GM23248 (cell line): ENCODE measurements at regions not wholly inside any gene's neighbourhood (a gene's known extent, or its start where the extent isn't known, plus 50 kb on each side); places are given as distances from the start of the nearest gene placed in this dataset.

Source experiments
- DNase-seq: peaks from one replicate; pipeline ENCODE4 v3.0.0-alpha.2; 2015
- H2AFZ ChIP-seq: fragments of 200-600 bp; sonication (generic); 2 replicates; pipeline ENCODE4 v1.6.1; 2016; ENCODE audit warnings: antibody characterized with exemption
- H3F3A ChIP-seq: fragments of 200-600 bp; sonication (generic); 2 replicates; pipeline ENCODE4 v1.6.1; 2016; ENCODE audit warnings: mild to moderate bottlenecking, antibody characterized with exemption, mixed run types; ENCODE audit not compliant: insufficient read depth
- H3K27ac ChIP-seq: fragments of 200-600 bp; sonication (generic); 2 replicates; pipeline ENCODE4 v1.5.1; 2016; ENCODE audit warnings: mild to moderate bottlenecking
- H3K27me3 ChIP-seq: fragments of 200-600 bp; sonication (generic); replicated peaks from 2 replicates; pipeline ENCODE4 v1.6.1; 2016; ENCODE audit warnings: mild to moderate bottlenecking; ENCODE audit not compliant: insufficient read depth
- H3K36me3 ChIP-seq: fragments of 200-600 bp; sonication (generic); 2 replicates; pipeline ENCODE4 v1.6.1; 2016; ENCODE audit warnings: low read depth, mild to moderate bottlenecking
- H3K4me1 ChIP-seq: fragments of 200-600 bp; sonication (generic); 2 replicates; pipeline ENCODE4 v1.6.1; 2016; ENCODE audit warnings: mild to moderate bottlenecking; ENCODE audit not compliant: insufficient read depth
- H3K4me2 ChIP-seq: fragments of 200-600 bp; sonication (generic); one replicate; pipeline ENCODE4 v1.6.1; 2016; ENCODE audit warnings: mild to moderate bottlenecking; ENCODE audit not compliant: unreplicated experiment
- H3K4me3 ChIP-seq: fragments of 200-600 bp; sonication (generic); 2 replicates; pipeline ENCODE4 v1.5.1; 2016; ENCODE audit warnings: mild to moderate bottlenecking
- H3K79me2 ChIP-seq: fragments of 200-600 bp; sonication (generic); 2 replicates; pipeline ENCODE4 v1.6.1; 2016; ENCODE audit warnings: mild to moderate bottlenecking; ENCODE audit not compliant: insufficient read depth
- H3K9ac ChIP-seq: fragments of 200-600 bp; sonication (generic); 2 replicates; pipeline ENCODE4 v1.6.1; 2016; ENCODE audit warnings: mild to moderate bottlenecking
- H3K9me2 ChIP-seq: fragments of 200-600 bp; sonication (generic); 2 replicates; pipeline ENCODE4 v1.6.1; 2016; ENCODE audit warnings: mixed run types, mild to moderate bottlenecking, moderate library complexity; ENCODE audit not compliant: insufficient read depth
- H3K9me3 ChIP-seq: fragments of 200-600 bp; sonication (generic); one replicate; pipeline ENCODE4 v1.6.1; 2017; ENCODE audit warnings: low read depth
- H4K20me1 ChIP-seq: fragments of 200-600 bp; sonication (generic); 2 replicates; pipeline ENCODE4 v1.6.0; 2016; ENCODE audit not compliant: insufficient read depth
- EZH2 ChIP-seq: fragments of 200-600 bp; sonication (generic); IDR thresholded peaks from 2 replicates; pipeline ENCODE4 v1.6.1; 2018; ENCODE audit warnings: antibody characterized with exemption, mild to moderate bottlenecking; ENCODE audit not compliant: insufficient read depth, poor library complexity, severe bottlenecking
- EZH2phosphoT487 ChIP-seq: fragments of 200-600 bp; sonication (generic); IDR thresholded peaks from 2 replicates; pipeline ENCODE4 v1.6.1; 2018; ENCODE audit warnings: antibody characterized with exemption, moderate library complexity, mild to moderate bottlenecking, low read depth; ENCODE audit not compliant: insufficient read depth
- WGBS, 2 experiments: methylation state at CpG; one replicate each; pipeline ENCODE4 v1.1.6; 2015 to 2017; ENCODE audit warnings: low lambda C conversion rate in 2 of 2, low coverage in 1 of 2; ENCODE audit errors: missing lambda C conversion rate in 2 of 2; 5-methylcytosine and 5-hydroxymethylcytosine counted together
- in situ Hi-C: fragments of 300-500 bp; cut with MboI; formaldehyde crosslinking; loops from 2 replicates; pipeline ENCODE4 v1.15.0; 2020

DNA sequence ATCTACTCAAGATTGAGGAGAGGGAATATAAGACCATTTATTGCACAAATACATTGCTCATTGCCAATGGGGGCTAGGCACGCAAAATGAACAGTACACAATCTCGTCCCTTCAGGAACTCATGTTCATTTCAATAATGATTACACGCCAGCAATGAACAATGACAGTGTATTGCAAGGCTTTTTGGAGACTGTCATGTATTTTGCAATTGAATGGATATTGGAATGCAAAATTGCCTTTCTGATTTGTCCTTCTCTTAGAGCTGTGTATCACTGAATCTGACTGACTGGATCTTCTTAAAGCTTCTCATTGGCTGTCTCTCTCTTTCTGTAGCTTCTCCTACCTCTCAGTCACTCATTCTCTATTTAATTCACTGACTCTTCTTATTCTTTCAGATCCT is 400.2 kb upstream of the DCN start:
- Histone ChIP-seq H3K79me2 (no peaks in the 10 kb centered on the region), H3K4me2 (no peak overlapping the region), H3K9ac (no peak overlapping the region), H3K4me1 (0 out of 2 replicates have a peak, but pooled peaks cover 6% of the 10 kb centered on the region), H3K27me3 (no peaks in the 10 kb centered on the region), H3F3A (0 out of 2 replicates have a peak, but pooled peaks cover 5% of the 10 kb centered on the region), H3K27ac (no peak overlapping the region), H3K9me2 (no peaks in the 10 kb centered on the region), H3K9me3 (no peaks in the 10 kb centered on the region), H3K36me3 (no peaks in the 10 kb centered on the region), H4K20me1 (no peaks in the 10 kb centered on the region), H3K4me3 (no peak overlapping the region), H2AFZ (no peak overlapping the region)
- in situ Hi-C loops: loop anchor here (25.0 kb wide), 1 partner anchor 554 kb away; the partner anchor contains the start of gene BTG1
- no peak for TF ChIP-seq EZH2phosphoT487
- WGBS, 2 experiments: 95 to 97% methylated on average over 3 of the region's 3 CpGs
- no peak for DNase-seq

DNA sequence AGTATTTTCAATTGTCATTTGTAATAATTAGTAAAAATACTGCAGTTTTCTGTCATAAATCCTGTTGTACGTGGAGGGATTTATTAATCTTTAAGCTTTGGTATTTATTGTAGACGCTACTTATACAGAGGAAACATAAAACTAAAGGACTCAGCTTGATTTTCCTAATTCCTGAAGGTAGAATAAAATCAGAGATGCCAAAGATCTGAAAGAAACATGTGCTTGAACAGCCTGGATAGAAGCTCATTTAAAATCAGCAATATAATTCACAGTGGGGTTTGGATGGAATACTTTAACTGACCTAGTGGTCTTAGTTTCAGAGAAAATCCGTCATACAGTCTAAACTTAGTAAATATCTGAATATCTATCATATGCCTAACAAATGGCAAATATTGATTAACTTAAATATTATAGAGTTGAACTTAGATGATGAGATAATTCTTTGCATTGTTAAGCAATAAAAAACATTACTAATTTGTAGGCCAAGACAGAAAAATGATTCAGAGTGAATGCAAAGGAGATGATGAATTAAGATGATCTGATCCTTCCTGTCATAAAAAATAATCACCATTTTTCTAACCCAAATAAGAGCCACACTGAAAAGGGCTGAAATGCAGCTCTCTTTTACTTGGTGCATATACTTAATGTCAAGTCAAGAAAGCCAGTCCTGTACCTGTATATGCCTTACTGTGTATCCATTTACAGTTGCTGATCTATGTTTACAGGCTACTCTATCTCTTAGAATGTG is 397.1 kb upstream of the DCN start:
- peak; percentile 7 for DNase-seq
- Histone ChIP-seq H3K27ac (no peak overlapping the region), H4K20me1 (no peaks in the 10 kb centered on the region), H3F3A (0 out of 2 replicates have a peak, but pooled peaks cover 5% of the 10 kb centered on the region), H3K9me2 (no peaks in the 10 kb centered on the region), H2AFZ (no peak overlapping the region), H3K4me2 (no peak overlapping the region), H3K79me2 (no peaks in the 10 kb centered on the region), H3K27me3 (no peaks in the 10 kb centered on the region), H3K4me3 (no peak overlapping the region), H3K4me1 (peaks cover 7% of the 10 kb centered on the region; the same call in 1 of the 2 replicates), H3K9me3 (no peaks in the 10 kb centered on the region), H3K36me3 (no peaks in the 10 kb centered on the region), H3K9ac (no peak overlapping the region)
- in situ Hi-C loops: loop anchor here (25.0 kb wide), 1 partner anchor 558 kb away; the partner anchor contains the start of gene BTG1
- WGBS, 2 experiments: 85 to 92% methylated on average over 3 of the region's 3 CpGs
- TF ChIP-seq EZH2phosphoT487 (no peak), EZH2 (no peak)

DNA sequence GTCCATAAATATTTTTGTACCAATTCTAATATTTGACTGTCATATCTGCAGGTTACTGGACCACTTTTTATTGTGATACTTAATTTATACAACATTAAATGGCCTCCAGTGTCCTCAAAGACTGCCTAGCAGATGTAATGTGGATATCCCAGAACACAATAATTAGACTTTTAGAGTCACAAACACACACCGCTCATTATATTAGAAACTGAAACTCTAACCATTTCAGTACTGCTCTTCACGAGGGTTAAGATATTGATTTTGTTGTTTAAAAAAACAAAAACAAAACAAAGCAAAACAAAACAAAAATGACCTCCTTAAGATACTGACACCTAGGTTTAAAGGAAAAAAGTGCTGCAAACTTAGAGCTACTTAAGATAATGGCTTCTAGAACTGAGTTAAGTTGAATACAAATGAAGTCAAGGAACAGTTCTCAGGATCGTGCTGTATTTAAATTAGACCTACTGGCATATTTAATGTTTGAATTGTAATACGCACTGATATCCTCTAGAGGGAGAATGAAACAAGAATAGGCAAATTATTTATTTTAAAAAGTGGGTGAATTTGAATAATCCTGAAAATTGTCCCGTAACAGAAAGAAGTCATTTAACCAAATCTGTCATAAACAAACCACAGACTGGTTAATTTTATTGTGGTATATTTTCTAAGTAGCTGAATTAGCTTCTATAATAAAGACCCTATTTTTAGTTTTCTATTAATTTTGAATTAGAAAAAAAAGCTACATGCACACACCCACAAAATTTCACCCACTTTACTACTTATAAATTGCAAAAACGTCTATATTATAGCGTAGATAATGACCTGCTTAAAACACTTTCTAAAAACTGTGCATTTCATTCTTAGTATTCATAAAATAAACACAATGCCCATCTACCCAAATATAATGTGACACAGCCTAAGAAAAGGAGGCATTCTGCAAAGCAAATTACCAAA is 395.2 kb upstream of the DCN start:
- no peaks in the 10 kb centered on the region for H3K9me2 ChIP-seq

DNA sequence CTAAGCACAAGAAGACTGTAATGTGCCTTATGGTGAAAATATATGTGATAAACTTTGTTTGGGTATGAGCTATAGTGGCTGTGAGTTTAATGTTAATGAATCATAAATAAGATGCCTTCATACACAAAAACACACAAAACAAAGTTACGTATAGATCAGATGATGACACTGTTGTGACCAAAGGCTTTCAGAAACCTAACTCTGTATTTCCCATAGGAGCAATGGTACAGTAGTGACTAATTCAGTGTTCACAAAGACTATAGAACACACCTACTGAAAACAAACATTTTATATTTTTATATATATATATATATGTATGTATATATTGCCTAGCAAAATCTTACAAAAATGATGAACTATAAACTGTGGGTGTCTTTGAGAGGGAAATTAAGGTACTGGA is 393.8 kb upstream of the DCN start:
- no peak overlapping the region for H2AFZ ChIP-seq
- no peaks in the 10 kb centered on the region for H3K79me2 ChIP-seq
- H3K9me3 ChIP-seq: no peaks in the 10 kb centered on the region
- no peaks in the 10 kb centered on the region for H3K36me3 ChIP-seq
- no peak for DNase-seq
- no peak overlapping the region for H3K9ac ChIP-seq
- WGBS, 2 experiments: 96 to 97% methylated on average over 1 of the region's 1 CpG
- H3K27ac ChIP-seq: no peak overlapping the region
- in situ Hi-C loops: loop anchor here (25.0 kb wide), 1 partner anchor 561 kb away; the partner anchor contains the start of gene BTG1
- no peak overlapping the region for H3K4me2 ChIP-seq
- no peaks in the 10 kb centered on the region for H4K20me1 ChIP-seq
- 0 out of 2 replicates have a peak, but pooled peaks cover 5% of the 10 kb centered on the region for H3F3A ChIP-seq
- H3K9me2 ChIP-seq: no peaks in the 10 kb centered on the region
- H3K27me3 ChIP-seq: no peaks in the 10 kb centered on the region
- no peak overlapping the region for H3K4me3 ChIP-seq
- TF ChIP-seq EZH2phosphoT487: no peak
- H3K4me1 ChIP-seq: peaks cover 9% of the 10 kb centered on the region; the same call in 1 of the 2 replicates

More for the DNA sequence above, 395.2 kb upstream of the DCN start:
- no peak for TF ChIP-seq EZH2
- peak; percentile 61 for DNase-seq
- Histone ChIP-seq H3K9ac (peak overlapping the region; percentile 54), H3K27ac (no peak overlapping the region), H3K9me3 (no peaks in the 10 kb centered on the region), H2AFZ (peak overlapping the region; percentile 83), H3K4me3 (peak overlapping the region; percentile 65), H4K20me1 (no peaks in the 10 kb centered on the region), H3K79me2 (no peaks in the 10 kb centered on the region), H3K4me2 (peak overlapping the region; percentile 72), H3F3A (0 out of 2 replicates have a peak, but pooled peaks cover 5% of the 10 kb centered on the region), H3K4me1 (peaks cover 9% of the 10 kb centered on the region; the same call in 1 of the 2 replicates), H3K36me3 (no peaks in the 10 kb centered on the region), H3K27me3 (no peaks in the 10 kb centered on the region)
- 1 to 2% methylated on average over 7 of the region's 7 CpGs for WGBS, 2 experiments
- in situ Hi-C loops: loop anchor here (25.0 kb wide), 1 partner anchor 559 kb away; the partner anchor contains the start of gene BTG1
